ENCODE measurements at regions not wholly inside any gene's neighbourhood (a gene's known extent, or its start where the extent isn't known, plus 50 kb on each side); places are given as distances from the start of the nearest gene placed in this dataset.
"Not testable (repeated sequence)": the region's sequence is repeated elsewhere in the genome, so short reads cannot be mapped to it uniquely, and the experiment has no call there.

- DNase-seq (ENCODE audit: low read depth) = no peak
Measured at GRCh38 chr4:159669094-159669493, 566.2 kb downstream of the RAPGEF2 start.

DNA sequence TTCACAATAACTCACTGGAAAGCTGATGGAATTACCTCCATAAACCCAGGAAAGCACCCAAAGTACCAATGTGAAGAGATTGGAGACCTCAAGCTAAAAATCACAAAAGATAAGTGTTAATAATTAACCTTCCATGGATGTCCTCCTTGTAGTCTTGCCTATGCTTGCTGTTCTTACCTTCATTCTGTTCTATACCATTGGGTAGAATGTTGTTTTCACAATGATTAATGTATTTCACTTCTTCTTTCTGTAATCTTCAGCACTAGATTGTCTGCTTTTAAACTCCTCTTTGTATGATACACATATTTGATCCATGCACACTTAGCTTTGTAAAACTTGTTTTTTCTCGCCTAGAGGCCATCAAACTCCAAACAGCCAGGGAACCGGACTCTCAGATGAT, 570.3 kb downstream of the RAPGEF2 start:
- no peak for DNase-seq (ENCODE audit: low read depth)

GRCh38 chr4:159674241-159674640, 571.4 kb downstream of the RAPGEF2 start:
- no peak for DNase-seq (ENCODE audit: low read depth)

GRCh38 chr4:159677521-159677920, 574.6 kb downstream of the RAPGEF2 start:
- DNase-seq (ENCODE audit: low read depth) = no peak

GRCh38 chr4:159682996-159683395, 580.1 kb downstream of the RAPGEF2 start:
- no peak for DNase-seq (ENCODE audit: low read depth)

DNA sequence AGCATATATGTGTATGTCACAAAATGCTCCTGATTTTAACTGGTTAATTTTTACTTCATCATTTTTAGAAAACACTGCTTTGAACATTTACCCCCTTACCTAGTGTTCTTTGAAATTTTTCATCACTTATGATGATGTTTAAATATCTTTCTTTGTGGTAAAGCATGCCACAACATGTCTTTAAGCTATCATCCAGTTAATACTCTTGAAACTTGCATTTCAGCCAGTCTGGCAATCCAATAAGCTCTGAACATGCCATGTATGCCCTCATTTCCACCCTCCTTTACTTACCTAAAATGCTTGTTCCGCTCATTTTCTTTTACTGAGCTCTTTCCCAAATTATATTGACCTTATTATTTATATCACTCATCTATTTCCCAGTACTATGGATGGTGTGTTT, 581.2 kb downstream of the RAPGEF2 start:
- DNase-seq (ENCODE audit: low read depth) = no peak

DNA sequence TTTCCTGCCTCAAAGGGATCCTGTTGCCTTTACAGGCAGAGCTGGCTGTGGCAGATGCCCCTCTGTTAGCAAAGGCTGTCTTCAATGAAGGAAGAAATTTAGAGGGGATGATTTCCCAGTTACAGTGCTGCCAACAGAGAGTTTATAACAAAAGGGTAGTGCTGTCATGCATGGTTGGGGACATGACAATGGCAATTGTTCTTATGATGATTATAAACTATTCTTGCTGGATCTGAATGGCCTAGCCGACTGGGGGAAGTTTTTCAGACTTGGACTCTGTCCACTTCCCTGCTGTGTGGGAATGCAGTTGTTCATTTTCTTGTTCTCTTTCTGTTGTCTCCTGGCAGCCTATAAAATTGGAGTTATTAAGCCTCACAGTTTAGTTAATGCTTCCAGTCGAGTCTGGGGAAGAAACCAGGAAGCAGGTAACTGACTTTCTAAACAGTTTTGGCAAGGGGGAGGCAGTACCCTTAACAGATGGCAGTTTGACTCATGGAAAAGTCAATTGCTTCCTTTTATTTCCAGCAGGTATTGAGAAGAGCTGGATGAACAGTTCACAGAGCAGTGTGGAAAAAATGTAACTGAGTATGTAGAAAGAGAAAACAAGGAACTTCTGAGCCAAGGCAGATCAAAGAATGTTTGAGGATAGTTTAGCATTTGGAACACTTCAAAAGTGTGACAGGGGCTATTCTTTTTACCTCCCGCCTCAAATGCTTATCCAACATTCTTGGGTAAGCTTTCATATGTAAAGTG, 582.6 kb downstream of the RAPGEF2 start:
- no peak for DNase-seq (ENCODE audit: low read depth)

DNA sequence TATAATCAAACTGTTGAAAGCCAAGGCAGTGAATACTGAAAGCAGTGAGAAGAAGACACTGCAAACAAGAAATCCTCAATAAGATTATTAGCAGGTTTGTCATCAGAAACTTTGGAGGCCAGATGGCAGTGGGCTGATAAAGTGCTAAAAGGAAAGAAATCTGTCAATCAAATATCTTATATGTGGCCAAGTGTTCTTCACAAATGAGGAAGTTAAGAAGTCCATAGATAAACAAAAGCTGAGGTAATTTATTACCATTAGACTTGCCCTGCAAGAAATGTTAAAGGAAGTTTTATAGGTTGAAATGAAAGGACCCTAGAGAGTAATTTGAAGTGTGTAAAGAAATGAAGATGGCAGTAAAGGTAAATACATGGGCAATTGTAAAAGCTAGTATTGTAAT, 586.6 kb downstream of the RAPGEF2 start:
- no peak for DNase-seq (ENCODE audit: low read depth)

DNA sequence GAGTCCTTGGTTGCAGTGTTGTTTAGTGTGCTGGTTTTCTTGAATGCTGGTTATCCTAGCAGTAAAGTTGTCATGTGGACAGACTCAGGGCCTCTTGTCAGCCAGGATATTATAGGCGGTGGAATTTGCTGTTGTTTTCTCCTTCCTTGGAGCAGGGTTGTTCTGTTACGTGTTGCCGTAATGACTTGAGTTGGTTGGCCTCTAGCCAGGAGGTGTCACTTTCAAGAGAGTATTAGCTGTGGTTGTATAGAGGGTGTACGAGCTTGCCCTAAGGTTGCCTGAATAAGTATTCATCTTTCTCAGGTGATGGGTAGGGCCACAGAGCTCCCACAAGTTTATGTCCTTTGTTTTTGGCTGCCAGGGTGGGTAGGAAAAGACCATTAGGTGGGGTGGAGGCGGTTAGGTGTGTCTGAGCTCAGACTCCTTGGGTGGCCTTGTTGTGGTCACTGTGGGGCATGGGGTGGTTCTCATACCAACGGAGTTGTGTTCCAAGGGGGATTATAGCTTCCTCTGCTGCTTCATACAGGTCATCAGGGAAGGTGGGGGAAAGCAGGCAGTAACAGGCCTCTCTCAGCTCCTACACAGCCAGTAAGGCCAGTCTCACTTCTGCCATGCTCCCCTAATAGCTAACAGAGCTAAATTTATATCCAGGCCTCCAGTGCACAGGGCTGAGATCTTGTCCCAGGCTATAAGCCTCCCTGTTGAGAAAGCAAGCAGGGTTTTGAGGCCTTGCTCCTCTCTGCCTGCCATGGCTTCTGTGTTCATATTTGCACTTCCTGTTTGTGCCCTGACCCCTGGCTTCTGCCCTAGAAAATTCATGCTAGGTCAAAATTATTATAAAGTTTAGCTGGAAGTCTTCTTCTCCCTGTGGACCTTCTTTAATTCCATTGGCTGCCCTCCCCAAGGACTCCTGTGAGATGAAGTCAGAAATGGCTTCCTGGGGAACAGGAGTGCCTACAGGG, 594.7 kb downstream of the RAPGEF2 start:
- DNase-seq (ENCODE audit: low read depth) = no peak

DNA sequence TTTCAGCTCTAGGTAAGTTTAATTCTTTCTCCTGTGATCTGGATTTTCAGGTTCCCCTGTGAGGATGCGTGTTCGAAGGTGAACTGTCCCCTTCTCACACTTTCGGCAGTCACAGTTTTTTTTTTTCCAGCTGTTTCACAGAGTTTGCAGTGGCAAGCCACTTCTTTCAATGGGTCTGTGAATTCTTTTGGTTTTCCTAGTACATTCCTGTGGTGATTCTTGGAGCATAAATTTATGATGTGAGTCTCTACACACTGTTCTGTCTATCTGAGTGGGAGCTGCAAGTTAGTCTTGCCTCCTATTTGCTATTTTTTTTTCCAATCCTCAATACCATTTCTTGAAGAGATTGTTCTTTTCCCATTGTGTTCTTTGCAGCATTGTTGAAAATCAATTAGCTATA, 595.5 kb downstream of the RAPGEF2 start:
- no peak for DNase-seq (ENCODE audit: low read depth)

GRCh38 chr4:159702200-159702599, 599.3 kb downstream of the RAPGEF2 start:
- DNase-seq (ENCODE audit: low read depth) = no peak

GRCh38 chr4:159705334-159705733, 602.5 kb downstream of the RAPGEF2 start:
- no peak for DNase-seq (ENCODE audit: low read depth)

DNA sequence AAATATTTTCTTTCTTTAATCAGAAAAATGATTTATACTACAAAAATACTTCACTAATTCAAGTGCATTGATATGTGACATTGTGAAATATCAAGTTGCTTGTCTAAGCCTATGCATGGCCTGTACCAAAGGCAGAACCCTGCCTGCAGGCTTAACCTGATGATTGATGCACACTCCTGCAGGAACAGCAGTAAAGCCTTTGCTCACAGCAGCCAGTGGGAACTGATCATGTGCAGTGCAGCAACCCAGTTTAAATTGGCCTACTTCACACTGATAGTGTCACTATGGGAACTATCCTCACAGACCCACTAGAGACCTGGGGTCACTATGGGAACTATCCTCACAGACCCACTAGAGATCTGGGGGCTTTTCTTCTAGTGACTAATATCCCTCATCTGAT, 603.8 kb downstream of the RAPGEF2 start:
- DNase-seq (ENCODE audit: low read depth) = no peak

GRCh38 chr4:159715180-159715579, 612.3 kb downstream of the RAPGEF2 start:
- not testable (repeated sequence) for DNase-seq (ENCODE audit: low read depth)

GRCh38 chr4:159719531-159719930, 616.7 kb downstream of the RAPGEF2 start:
- no peak for DNase-seq (ENCODE audit: low read depth)

- DNase-seq (ENCODE audit: low read depth) = no peak
Measured at GRCh38 chr4:159722052-159722451, 619.2 kb downstream of the RAPGEF2 start.

GRCh38 chr4:159722918-159723317, 620.0 kb downstream of the RAPGEF2 start:
- no peak for DNase-seq (ENCODE audit: low read depth)

- no peak for DNase-seq (ENCODE audit: low read depth)
Measured at GRCh38 chr4:159723341-159724048, 620.6 kb downstream of the RAPGEF2 start.

DNA sequence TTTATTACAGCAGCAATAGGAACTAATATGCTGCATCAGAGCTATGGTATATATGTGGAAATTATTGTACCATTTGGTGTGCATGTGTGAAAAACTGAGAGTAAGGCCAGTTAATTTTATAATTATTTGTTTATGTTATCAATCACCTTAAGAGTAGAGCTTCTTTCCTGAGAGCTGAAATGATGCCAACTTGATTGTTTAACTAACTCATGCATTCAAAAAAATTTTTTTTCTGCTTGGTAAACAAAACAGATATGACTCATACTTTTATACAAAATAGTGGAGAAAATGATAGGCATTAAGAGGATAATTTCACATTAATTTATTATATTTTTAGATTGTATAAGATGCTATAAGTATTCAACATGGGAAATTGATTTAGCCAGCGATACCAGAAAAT, 622.7 kb downstream of the RAPGEF2 start:
- DNase-seq (ENCODE audit: low read depth) = no peak

- no peak for DNase-seq (ENCODE audit: low read depth)
Measured at GRCh38 chr4:159735281-159736207, 632.7 kb downstream of the RAPGEF2 start.

- DNase-seq (ENCODE audit: low read depth) = no peak
Measured at GRCh38 chr4:159736411-159736810, 633.5 kb downstream of the RAPGEF2 start.
